DOHH2 (cell line): ENCODE measurements at regions not wholly inside any gene's neighbourhood (a gene's known extent, or its start where the extent isn't known, plus 50 kb on each side); places are given as distances from the start of the nearest gene placed in this dataset.

Experiments
- EZH2phosphoT487 ChIP-seq: fragments of 200-600 bp; sonication (generic); IDR thresholded peaks from 2 replicates; pipeline ENCODE4 v1.6.1; 2017; ENCODE audit warnings: borderline replicate concordance, mild to moderate bottlenecking, antibody characterized with exemption, low read length, moderate library complexity, mixed read lengths
- TF ChIP-seq, protein P1 (sequence below): fragments of 200-600 bp; sonication (generic); IDR thresholded peaks from one replicate; pipeline ENCODE4 v1.5.1; 2014; ENCODE audit warnings: antibody characterized with exemption, mild to moderate bottlenecking, low read depth, low read length; ENCODE audit not compliant: poor library complexity, severe bottlenecking

GRCh38 chr2:180706694-180707093 is 273.7 kb upstream of the UBE2E3 start:
- no peak for TF ChIP-seq EZH2phosphoT487
- TF ChIP-seq, protein P1, sequence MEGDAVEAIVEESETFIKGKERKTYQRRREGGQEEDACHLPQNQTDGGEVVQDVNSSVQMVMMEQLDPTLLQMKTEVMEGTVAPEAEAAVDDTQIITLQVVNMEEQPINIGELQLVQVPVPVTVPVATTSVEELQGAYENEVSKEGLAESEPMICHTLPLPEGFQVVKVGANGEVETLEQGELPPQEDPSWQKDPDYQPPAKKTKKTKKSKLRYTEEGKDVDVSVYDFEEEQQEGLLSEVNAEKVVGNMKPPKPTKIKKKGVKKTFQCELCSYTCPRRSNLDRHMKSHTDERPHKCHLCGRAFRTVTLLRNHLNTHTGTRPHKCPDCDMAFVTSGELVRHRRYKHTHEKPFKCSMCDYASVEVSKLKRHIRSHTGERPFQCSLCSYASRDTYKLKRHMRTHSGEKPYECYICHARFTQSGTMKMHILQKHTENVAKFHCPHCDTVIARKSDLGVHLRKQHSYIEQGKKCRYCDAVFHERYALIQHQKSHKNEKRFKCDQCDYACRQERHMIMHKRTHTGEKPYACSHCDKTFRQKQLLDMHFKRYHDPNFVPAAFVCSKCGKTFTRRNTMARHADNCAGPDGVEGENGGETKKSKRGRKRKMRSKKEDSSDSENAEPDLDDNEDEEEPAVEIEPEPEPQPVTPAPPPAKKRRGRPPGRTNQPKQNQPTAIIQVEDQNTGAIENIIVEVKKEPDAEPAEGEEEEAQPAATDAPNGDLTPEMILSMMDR: no peak
